ENCODE measurements at regions not wholly inside any gene's neighbourhood (a gene's known extent, or its start where the extent isn't known, plus 50 kb on each side); places are given as distances from the start of the nearest gene placed in this dataset.

GRCh38 chr2:136232456-136233172 lies 114.7 kb upstream of the CXCR4 start:
- H3K79me2 ChIP-seq (ENCODE audit: control insufficient read depth, insufficient read depth, low read length) = no peaks in the 10 kb centered on the region
- H3K4me2 ChIP-seq (ENCODE audit: extremely low read depth, insufficient read depth, low read length) = no peak overlapping the region
- no peaks in the 10 kb centered on the region for H3K9me3 ChIP-seq (ENCODE audit: control insufficient read depth, insufficient read depth, low read depth, low read length)
- H2AFZ ChIP-seq (ENCODE audit: low read length) = no peak overlapping the region
- no peak overlapping the region for H3K27ac ChIP-seq (ENCODE audit: insufficient read depth, low read length)
- H3K9ac ChIP-seq (ENCODE audit: insufficient read depth, low read length) = no peak overlapping the region
- peaks cover 3% of the 10 kb centered on the region for H3K27me3 ChIP-seq (ENCODE audit: control insufficient read depth, insufficient read depth, low read length)
- no peaks in the 10 kb centered on the region for H3K4me1 ChIP-seq (ENCODE audit: control insufficient read depth, extremely low read depth, insufficient read depth, low read length)
- TF ChIP-seq EZH2 (IDR thresholded peaks at IDR 0.05; ENCODE audit: low read length, missing control alignments) = no peak
- no peak for TF ChIP-seq CTCF (conservative IDR thresholded peaks at IDR 0.05 in 1 of 2, IDR thresholded peaks at IDR 0.05 in 1 of 2; ENCODE audit: low read depth in 1 of 2, low read length in 2 of 2)
- no peak for DNase-seq (ENCODE audit: low read depth in 2 of 2)
- no peaks in the 10 kb centered on the region for H3K36me3 ChIP-seq (ENCODE audit: control insufficient read depth, insufficient read depth, low read length)
- H4K20me1 ChIP-seq (ENCODE audit: control insufficient read depth, extremely low read depth, insufficient read depth, low read length) = no peaks in the 10 kb centered on the region
- H3K4me3 ChIP-seq (replicated peaks in 1 of 4; ENCODE audit: control extremely low read depth in 1 of 4, insufficient read depth in 1 of 4, low read depth in 3 of 4, low read length in 4 of 4) = no peak overlapping the region

- no peaks in the 10 kb centered on the region for H4K20me1 ChIP-seq (ENCODE audit: control insufficient read depth, extremely low read depth, insufficient read depth, low read length)
These were observed 112.5 kb upstream of the CXCR4 start for GRCh38 chr2:136230464-136230863.

DNA sequence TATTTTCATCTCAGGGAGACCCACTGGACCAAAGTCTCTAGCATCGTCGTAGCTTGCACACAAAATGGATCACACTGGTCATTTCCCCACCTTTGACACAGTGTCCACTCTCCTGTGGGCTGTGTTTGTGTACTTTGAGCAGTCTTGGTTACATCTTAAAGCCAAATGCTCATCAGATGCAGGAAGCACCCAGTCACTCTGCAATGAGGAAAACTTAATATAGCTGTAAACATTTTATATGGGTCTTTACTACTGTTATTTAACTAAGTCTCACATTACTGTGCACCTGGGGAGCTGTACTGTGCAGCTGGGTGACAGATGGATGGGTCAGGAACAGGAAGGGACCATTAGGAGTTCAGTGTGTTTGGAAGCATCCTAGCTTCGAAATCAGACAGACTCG lies 109.0 kb upstream of the CXCR4 start:
- Histone ChIP-seq H2AFZ (ENCODE audit: low read length) (no peak overlapping the region), H3K9me3 (ENCODE audit: control insufficient read depth, insufficient read depth, low read depth, low read length) (no peaks in the 10 kb centered on the region), H3K27ac (ENCODE audit: insufficient read depth, low read length) (no peak overlapping the region), H3K79me2 (ENCODE audit: control insufficient read depth, insufficient read depth, low read length) (no peaks in the 10 kb centered on the region), H3K4me2 (ENCODE audit: extremely low read depth, insufficient read depth, low read length) (no peak overlapping the region), H3K27me3 (ENCODE audit: control insufficient read depth, insufficient read depth, low read length) (peaks cover 2% of the 10 kb centered on the region), H4K20me1 (ENCODE audit: control insufficient read depth, extremely low read depth, insufficient read depth, low read length) (no peaks in the 10 kb centered on the region), H3K4me1 (ENCODE audit: control insufficient read depth, extremely low read depth, insufficient read depth, low read length) (no peaks in the 10 kb centered on the region), H3K36me3 (ENCODE audit: control insufficient read depth, insufficient read depth, low read length) (no peaks in the 10 kb centered on the region), H3K9ac (ENCODE audit: insufficient read depth, low read length) (no peak overlapping the region), H3K4me3 (replicated peaks in 1 of 4; ENCODE audit: control extremely low read depth in 1 of 4, insufficient read depth in 1 of 4, low read depth in 3 of 4, low read length in 4 of 4) (no peak overlapping the region)
- no peak for DNase-seq (ENCODE audit: low read depth in 2 of 2)
- TF ChIP-seq CTCF (conservative IDR thresholded peaks at IDR 0.05 in 1 of 2, IDR thresholded peaks at IDR 0.05 in 1 of 2; ENCODE audit: low read depth in 1 of 2, low read length in 2 of 2) (no peak), EZH2 (IDR thresholded peaks at IDR 0.05; ENCODE audit: low read length, missing control alignments) (no peak)

More at GRCh38 chr2:136230464-136230863, 112.5 kb upstream of the CXCR4 start:
- Histone ChIP-seq H2AFZ (ENCODE audit: low read length) (no peak overlapping the region), H3K4me3 (replicated peaks in 1 of 4; ENCODE audit: control extremely low read depth in 1 of 4, insufficient read depth in 1 of 4, low read depth in 3 of 4, low read length in 4 of 4) (no peak overlapping the region), H3K27ac (ENCODE audit: insufficient read depth, low read length) (no peak overlapping the region), H3K4me2 (ENCODE audit: extremely low read depth, insufficient read depth, low read length) (no peak overlapping the region), H3K36me3 (ENCODE audit: control insufficient read depth, insufficient read depth, low read length) (no peaks in the 10 kb centered on the region), H3K9ac (ENCODE audit: insufficient read depth, low read length) (no peak overlapping the region), H3K9me3 (ENCODE audit: control insufficient read depth, insufficient read depth, low read depth, low read length) (no peaks in the 10 kb centered on the region), H3K4me1 (ENCODE audit: control insufficient read depth, extremely low read depth, insufficient read depth, low read length) (no peaks in the 10 kb centered on the region), H3K79me2 (ENCODE audit: control insufficient read depth, insufficient read depth, low read length) (no peaks in the 10 kb centered on the region), H3K27me3 (ENCODE audit: control insufficient read depth, insufficient read depth, low read length) (peaks cover 3% of the 10 kb centered on the region)
- TF ChIP-seq CTCF (conservative IDR thresholded peaks at IDR 0.05 in 1 of 2, IDR thresholded peaks at IDR 0.05 in 1 of 2; ENCODE audit: low read depth in 1 of 2, low read length in 2 of 2) (no peak), EZH2 (IDR thresholded peaks at IDR 0.05; ENCODE audit: low read length, missing control alignments) (no peak)
- DNase-seq (ENCODE audit: low read depth in 2 of 2) = no peak
